ENCODE measurements at regions not wholly inside any gene's neighbourhood (a gene's known extent, or its start where the extent isn't known, plus 50 kb on each side); places are given as distances from the start of the nearest gene placed in this dataset.

GRCh38 chr15:77869021-77869895 lies 208.3 kb downstream of the TBC1D2B start:
- no peak for TF ChIP-seq SIN3A (IDR thresholded peaks at IDR 0.05; ENCODE audit: borderline replicate concordance, insufficient read depth, low read length)
- no peak for TF ChIP-seq POLR2AphosphoS5 (IDR thresholded peaks at IDR 0.05; ENCODE audit: low read depth, low read length)
- no peak for TF ChIP-seq TAF1 (IDR thresholded peaks at IDR 0.05; ENCODE audit: borderline replicate concordance, insufficient read depth, low read length)
- TF ChIP-seq REST (IDR thresholded peaks at IDR 0.05; ENCODE audit: insufficient read depth in 1 of 2, low read depth in 2 of 2, low read length in 2 of 2) = no peak
- no peak for TF ChIP-seq FOXP2 (optimal IDR thresholded peaks at IDR 0.05; ENCODE audit: borderline replicate concordance, extremely low read depth, extremely low read length, insufficient read depth)

- no peak for TF ChIP-seq SIN3A (IDR thresholded peaks at IDR 0.05; ENCODE audit: borderline replicate concordance, insufficient read depth, low read length)
- TF ChIP-seq REST (IDR thresholded peaks at IDR 0.05; ENCODE audit: insufficient read depth in 1 of 2, low read depth in 2 of 2, low read length in 2 of 2) = no peak
- no peak for TF ChIP-seq TAF1 (IDR thresholded peaks at IDR 0.05; ENCODE audit: borderline replicate concordance, insufficient read depth, low read length)
- no peak for TF ChIP-seq FOXP2 (optimal IDR thresholded peaks at IDR 0.05; ENCODE audit: borderline replicate concordance, extremely low read depth, extremely low read length, insufficient read depth)
- no peak for TF ChIP-seq POLR2AphosphoS5 (IDR thresholded peaks at IDR 0.05; ENCODE audit: low read depth, low read length)
Measured at GRCh38 chr15:77867266-77868047, 210.1 kb downstream of the TBC1D2B start.

GRCh38 chr15:77866596-77867125 lies 210.8 kb downstream of the TBC1D2B start:
- TF ChIP-seq SIN3A (IDR thresholded peaks at IDR 0.05; ENCODE audit: borderline replicate concordance, insufficient read depth, low read length) = no peak
- TF ChIP-seq POLR2AphosphoS5 (IDR thresholded peaks at IDR 0.05; ENCODE audit: low read depth, low read length) = no peak
- TF ChIP-seq TAF1 (IDR thresholded peaks at IDR 0.05; ENCODE audit: borderline replicate concordance, insufficient read depth, low read length) = no peak
- no peak for TF ChIP-seq FOXP2 (optimal IDR thresholded peaks at IDR 0.05; ENCODE audit: borderline replicate concordance, extremely low read depth, extremely low read length, insufficient read depth)
- TF ChIP-seq REST (IDR thresholded peaks at IDR 0.05; ENCODE audit: insufficient read depth in 1 of 2, low read depth in 2 of 2, low read length in 2 of 2) = no peak

- no peak for TF ChIP-seq POLR2AphosphoS5 (IDR thresholded peaks at IDR 0.05; ENCODE audit: low read depth, low read length)
- no peak for TF ChIP-seq REST (IDR thresholded peaks at IDR 0.05; ENCODE audit: insufficient read depth in 1 of 2, low read depth in 2 of 2, low read length in 2 of 2)
- TF ChIP-seq SIN3A (IDR thresholded peaks at IDR 0.05; ENCODE audit: borderline replicate concordance, insufficient read depth, low read length) = no peak
- TF ChIP-seq TAF1 (IDR thresholded peaks at IDR 0.05; ENCODE audit: borderline replicate concordance, insufficient read depth, low read length) = no peak
- TF ChIP-seq FOXP2 (optimal IDR thresholded peaks at IDR 0.05; ENCODE audit: borderline replicate concordance, extremely low read depth, extremely low read length, insufficient read depth) = no peak
Measured at GRCh38 chr15:77866186-77866585, 211.3 kb downstream of the TBC1D2B start.

Data from PFSK-1 (cell line).